ENCODE measurements at regions not wholly inside any gene's neighbourhood (a gene's known extent, or its start where the extent isn't known, plus 50 kb on each side); places are given as distances from the start of the nearest gene placed in this dataset.

- H3K36me3 ChIP-seq: no peaks in the 10 kb centered on the region
These were observed 582.2 kb downstream of the CENPC start for GRCh38 chr4:66963084-66963483.

DNA sequence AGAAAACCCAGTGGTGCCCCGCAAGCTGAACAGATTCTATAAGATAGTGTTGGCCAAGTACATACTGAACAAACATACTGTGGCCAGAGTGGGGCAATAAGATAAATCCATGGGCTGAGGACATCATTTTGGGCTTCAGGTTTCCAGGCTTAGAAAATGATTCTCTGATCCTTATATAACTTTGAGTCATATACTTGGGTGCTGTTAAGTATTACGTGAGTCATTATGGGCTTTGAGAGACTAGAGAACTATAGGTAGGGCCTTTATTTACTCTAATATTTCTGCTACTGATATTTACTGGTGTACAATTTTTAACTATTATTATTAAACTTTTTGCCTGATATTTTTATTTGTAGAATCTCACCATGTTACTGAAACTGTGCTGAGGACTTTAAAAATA lies 586.1 kb downstream of the CENPC start:
- DNase-seq (ENCODE audit: low read depth in 1 of 2, low spot score in 1 of 2): no peak
- H3K4me3 ChIP-seq: no peak overlapping the region
- TF ChIP-seq, protein P1, sequence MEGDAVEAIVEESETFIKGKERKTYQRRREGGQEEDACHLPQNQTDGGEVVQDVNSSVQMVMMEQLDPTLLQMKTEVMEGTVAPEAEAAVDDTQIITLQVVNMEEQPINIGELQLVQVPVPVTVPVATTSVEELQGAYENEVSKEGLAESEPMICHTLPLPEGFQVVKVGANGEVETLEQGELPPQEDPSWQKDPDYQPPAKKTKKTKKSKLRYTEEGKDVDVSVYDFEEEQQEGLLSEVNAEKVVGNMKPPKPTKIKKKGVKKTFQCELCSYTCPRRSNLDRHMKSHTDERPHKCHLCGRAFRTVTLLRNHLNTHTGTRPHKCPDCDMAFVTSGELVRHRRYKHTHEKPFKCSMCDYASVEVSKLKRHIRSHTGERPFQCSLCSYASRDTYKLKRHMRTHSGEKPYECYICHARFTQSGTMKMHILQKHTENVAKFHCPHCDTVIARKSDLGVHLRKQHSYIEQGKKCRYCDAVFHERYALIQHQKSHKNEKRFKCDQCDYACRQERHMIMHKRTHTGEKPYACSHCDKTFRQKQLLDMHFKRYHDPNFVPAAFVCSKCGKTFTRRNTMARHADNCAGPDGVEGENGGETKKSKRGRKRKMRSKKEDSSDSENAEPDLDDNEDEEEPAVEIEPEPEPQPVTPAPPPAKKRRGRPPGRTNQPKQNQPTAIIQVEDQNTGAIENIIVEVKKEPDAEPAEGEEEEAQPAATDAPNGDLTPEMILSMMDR (IDR thresholded peaks at IDR 0.05; ENCODE audit: low read depth, low read length): no peak
- no peaks in the 10 kb centered on the region for H3K4me1 ChIP-seq (ENCODE audit: low read depth)
- no peak overlapping the region for H3K27ac ChIP-seq
- no peaks in the 10 kb centered on the region for H3K9me3 ChIP-seq (ENCODE audit: low read depth)
- H3K27me3 ChIP-seq: no peaks in the 10 kb centered on the region
- H3K36me3 ChIP-seq: no peaks in the 10 kb centered on the region

More at GRCh38 chr4:66963084-66963483, 582.2 kb downstream of the CENPC start:
- H3K4me1 ChIP-seq (ENCODE audit: low read depth): peaks cover 5% of the 10 kb centered on the region
- TF ChIP-seq, protein P1 (IDR thresholded peaks at IDR 0.05; ENCODE audit: low read depth, low read length): no peak
- H3K4me3 ChIP-seq: no peak overlapping the region
- no peak overlapping the region for H3K27ac ChIP-seq
- DNase-seq (ENCODE audit: low read depth in 1 of 2, low spot score in 1 of 2): no peak
- H3K9me3 ChIP-seq (ENCODE audit: low read depth): no peaks in the 10 kb centered on the region
- H3K27me3 ChIP-seq: no peaks in the 10 kb centered on the region

- Histone ChIP-seq H3K4me1 (ENCODE audit: low read depth) (no peaks in the 10 kb centered on the region), H3K27me3 (no peaks in the 10 kb centered on the region), H3K4me3 (no peak overlapping the region), H3K36me3 (no peaks in the 10 kb centered on the region), H3K9me3 (ENCODE audit: low read depth) (no peaks in the 10 kb centered on the region), H3K27ac (no peak overlapping the region)
- no peak for DNase-seq (ENCODE audit: low read depth in 1 of 2, low spot score in 1 of 2)
- TF ChIP-seq, protein P1 (IDR thresholded peaks at IDR 0.05; ENCODE audit: low read depth, low read length): no peak
These were observed 588.5 kb downstream of the CENPC start for GRCh38 chr4:66956852-66957251.

GRCh38 chr4:66956426-66956825 lies 588.9 kb downstream of the CENPC start:
- Histone ChIP-seq H3K36me3 (no peaks in the 10 kb centered on the region), H3K4me1 (ENCODE audit: low read depth) (no peaks in the 10 kb centered on the region), H3K4me3 (no peak overlapping the region), H3K27me3 (no peaks in the 10 kb centered on the region), H3K9me3 (ENCODE audit: low read depth) (no peaks in the 10 kb centered on the region), H3K27ac (no peak overlapping the region)
- TF ChIP-seq, protein P1 (IDR thresholded peaks at IDR 0.05; ENCODE audit: low read depth, low read length): no peak
- DNase-seq (ENCODE audit: low read depth in 1 of 2, low spot score in 1 of 2): no peak

GRCh38 chr4:66955784-66956183 lies 589.5 kb downstream of the CENPC start:
- Histone ChIP-seq H3K9me3 (ENCODE audit: low read depth) (no peaks in the 10 kb centered on the region), H3K4me3 (no peak overlapping the region), H3K4me1 (ENCODE audit: low read depth) (no peaks in the 10 kb centered on the region), H3K27me3 (no peaks in the 10 kb centered on the region), H3K36me3 (no peaks in the 10 kb centered on the region), H3K27ac (no peak overlapping the region)
- TF ChIP-seq, protein P1 (IDR thresholded peaks at IDR 0.05; ENCODE audit: low read depth, low read length): no peak
- DNase-seq (ENCODE audit: low read depth in 1 of 2, low spot score in 1 of 2): no peak

DNA sequence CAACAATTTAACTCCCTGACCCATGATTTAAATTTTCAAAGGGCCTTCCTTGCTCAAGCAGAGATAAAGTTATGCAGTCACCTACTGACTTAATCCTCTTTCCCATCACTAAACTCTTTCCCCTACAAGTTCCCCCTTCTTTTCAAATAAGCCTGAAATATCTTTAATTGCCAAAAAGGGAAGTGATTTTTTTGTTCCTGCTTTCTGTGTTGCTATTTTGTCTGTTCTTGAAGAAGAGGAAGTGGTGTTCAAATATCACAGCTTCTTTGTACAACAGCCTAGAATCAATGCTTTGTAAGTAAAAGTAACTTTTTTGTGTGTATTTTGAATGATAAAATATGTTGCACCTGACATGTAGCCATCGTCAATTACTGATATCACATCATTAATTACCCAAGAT lies 595.9 kb downstream of the CENPC start:
- no peaks in the 10 kb centered on the region for H3K27me3 ChIP-seq
- H3K9me3 ChIP-seq (ENCODE audit: low read depth): no peaks in the 10 kb centered on the region
- TF ChIP-seq, protein P1 (IDR thresholded peaks at IDR 0.05; ENCODE audit: low read depth, low read length): no peak
- DNase-seq (ENCODE audit: low read depth in 1 of 2, low spot score in 1 of 2): no peak
- no peaks in the 10 kb centered on the region for H3K36me3 ChIP-seq
- no peak overlapping the region for H3K4me3 ChIP-seq
- no peaks in the 10 kb centered on the region for H3K4me1 ChIP-seq (ENCODE audit: low read depth)
- H3K27ac ChIP-seq: no peak overlapping the region
